NCI-H82 treated with DMSO at 0.1 percent for 48 hours (cell line): ENCODE measurements at regions not wholly inside any gene's neighbourhood (a gene's known extent, or its start where the extent isn't known, plus 50 kb on each side); places are given as distances from the start of the nearest gene placed in this dataset.
"Not testable (repeated sequence)": the region's sequence is repeated elsewhere in the genome, so short reads cannot be mapped to it uniquely, and the experiment has no call there.

Experiments used
- DNase-seq: peaks from one replicate; lab custom pipeline; 2025; ENCODE audit not compliant: unreplicated experiment; lab: John Stamatoyannopoulos, UW

DNA sequence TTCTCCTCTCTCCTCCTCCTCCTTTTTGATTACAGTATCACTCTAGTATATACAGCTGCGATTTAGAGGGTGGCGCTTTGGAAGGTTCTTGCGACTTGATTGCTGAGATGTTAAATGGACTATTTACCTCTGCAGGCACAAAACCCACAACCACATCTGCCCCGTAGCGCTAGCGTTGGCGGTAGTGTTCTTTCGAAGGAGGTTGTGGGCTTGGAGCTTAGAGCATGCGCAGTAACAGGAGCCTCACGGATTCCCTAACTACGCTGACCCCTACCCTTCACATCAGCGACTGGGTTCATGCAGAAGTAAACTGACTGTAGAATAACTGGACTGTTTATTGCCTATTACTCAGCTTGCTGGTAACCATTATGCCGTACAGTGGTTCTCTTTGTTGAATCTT lies 58.0 kb downstream of the CGGBP1 start:
- DNase-seq, result no peak

GRCh38 chr3:87997966-87998365 lies 60.8 kb downstream of the CGGBP1 start:
- no peak for DNase-seq

GRCh38 chr3:87997298-87997697 lies 61.5 kb downstream of the CGGBP1 start:
- DNase-seq, result no peak

GRCh38 chr3:87996882-87997281 lies 61.9 kb downstream of the CGGBP1 start:
- DNase-seq, result no peak

DNA sequence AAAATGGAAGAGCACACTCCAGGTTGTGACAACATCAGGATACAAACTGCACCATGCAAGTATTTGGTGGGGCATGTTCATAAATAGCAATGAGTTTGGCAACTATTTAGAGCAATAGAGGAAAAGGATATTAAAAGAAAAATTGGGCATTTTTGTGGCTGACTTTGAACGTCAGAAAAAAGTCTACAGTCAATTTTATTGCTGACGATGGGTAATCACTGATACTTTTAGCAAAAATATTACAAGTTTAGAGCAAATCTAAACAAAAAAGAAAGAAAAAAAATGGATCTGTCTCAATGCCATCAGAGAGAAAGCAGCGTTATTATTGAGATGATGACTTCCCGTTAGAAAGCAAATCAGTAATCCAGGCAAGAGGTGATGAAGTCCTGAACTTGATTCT lies 65.2 kb downstream of the CGGBP1 start:
- DNase-seq, result no peak

- no peak for DNase-seq
Observed at GRCh38 chr3:87987952-87988351, 70.9 kb downstream of the CGGBP1 start.

DNA sequence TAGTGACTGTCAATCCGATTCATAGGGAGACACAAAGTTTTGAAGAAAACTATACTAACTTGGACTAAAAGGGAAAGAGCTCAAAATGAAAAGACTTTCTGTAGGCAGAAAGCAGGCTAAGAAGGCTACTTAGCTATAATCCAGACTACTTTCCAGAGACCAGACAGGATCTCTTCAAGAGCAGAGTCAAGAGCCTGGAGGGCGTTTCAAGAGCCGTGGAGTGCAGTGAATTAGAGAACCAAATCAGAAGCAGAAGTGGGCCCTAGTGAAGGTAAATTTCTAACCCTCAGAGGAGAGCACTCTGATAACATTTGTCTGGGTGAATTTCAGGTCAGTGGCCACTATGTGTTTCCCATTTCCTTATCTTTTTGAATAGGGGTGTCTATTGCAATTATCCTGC lies 76.4 kb downstream of the CGGBP1 start:
- DNase-seq, result no peak

DNA sequence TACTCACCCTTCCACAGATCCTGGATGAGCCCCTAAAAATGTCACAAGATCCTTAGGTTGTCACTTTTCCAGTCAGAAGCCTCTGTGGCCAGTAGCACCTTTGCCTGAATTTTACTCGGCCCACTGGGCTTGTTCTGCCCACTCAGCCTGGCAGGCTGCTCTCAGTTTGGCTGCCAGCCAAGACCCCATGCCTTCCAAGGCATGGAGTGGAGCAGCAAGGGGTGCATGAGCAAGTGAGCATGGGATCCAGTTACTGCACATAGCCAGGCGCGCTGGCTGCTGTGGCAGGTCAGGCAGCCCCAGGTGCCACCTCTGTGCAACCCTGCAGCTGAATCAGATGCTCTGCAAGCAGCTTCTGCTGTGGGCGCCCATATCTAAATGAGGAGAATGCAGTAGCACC lies 79.3 kb downstream of the CGGBP1 start:
- DNase-seq, result no peak

- no peak for DNase-seq
Observed at GRCh38 chr3:87977765-87978164, 81.0 kb downstream of the CGGBP1 start.

DNA sequence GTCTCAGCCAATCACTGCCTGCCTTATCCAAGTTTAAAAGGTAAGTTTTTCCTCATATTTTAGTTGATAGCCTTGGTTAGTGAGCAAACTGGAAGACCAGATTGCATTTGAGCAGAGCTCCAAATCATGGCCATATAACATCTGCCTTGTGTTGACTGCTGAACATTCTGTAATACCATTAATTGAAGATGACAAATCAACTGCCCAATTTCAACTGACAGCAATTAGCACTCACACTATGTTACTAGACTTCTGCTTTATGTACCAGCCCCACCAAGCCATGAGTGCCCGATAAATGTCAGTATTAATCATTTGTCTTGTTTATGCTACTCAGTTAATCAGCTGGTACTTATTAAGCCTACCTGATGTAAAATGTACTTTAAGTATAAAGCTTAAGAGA lies 83.1 kb downstream of the CGGBP1 start:
- DNase-seq, result peak; percentile 92

DNA sequence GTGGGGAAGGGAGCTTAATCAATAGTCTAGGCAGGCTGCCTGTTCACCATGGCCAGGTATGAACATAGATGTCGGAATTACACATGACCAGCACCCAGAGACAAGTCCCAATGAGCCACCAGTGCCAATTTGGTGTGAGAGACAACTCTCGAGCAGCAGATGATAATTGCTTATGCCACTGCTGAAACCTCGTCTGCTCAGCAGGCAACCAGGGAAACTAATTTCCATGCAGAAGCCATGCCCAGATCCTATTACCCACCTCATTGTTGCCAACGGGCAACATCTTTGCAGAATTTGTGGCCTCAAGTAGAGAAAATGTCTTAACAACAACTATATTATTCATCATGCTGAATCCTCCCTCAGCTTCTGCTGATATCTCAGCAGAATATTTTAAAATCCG lies 84.9 kb downstream of the CGGBP1 start:
- DNase-seq, result no peak

DNA sequence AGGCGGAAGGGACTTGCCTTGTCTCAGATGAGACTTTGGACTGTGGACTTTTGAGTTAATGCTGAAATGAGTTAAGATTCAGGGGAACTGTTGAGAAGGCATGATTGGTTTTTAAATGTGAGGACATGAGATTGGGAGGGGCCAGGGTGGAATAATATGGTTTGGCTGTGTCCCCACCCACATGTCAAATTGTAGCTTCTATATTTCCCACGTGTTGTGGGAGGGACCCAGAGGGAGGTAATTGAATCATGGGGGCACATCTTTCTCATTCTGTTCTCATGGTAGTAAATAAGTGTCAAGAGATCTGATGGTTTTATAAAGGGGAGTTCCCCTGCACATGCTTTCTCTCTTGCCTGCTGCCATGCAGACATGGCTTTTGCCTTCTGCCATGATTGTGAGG lies 89.2 kb downstream of the CGGBP1 start:
- DNase-seq, result no peak

DNA sequence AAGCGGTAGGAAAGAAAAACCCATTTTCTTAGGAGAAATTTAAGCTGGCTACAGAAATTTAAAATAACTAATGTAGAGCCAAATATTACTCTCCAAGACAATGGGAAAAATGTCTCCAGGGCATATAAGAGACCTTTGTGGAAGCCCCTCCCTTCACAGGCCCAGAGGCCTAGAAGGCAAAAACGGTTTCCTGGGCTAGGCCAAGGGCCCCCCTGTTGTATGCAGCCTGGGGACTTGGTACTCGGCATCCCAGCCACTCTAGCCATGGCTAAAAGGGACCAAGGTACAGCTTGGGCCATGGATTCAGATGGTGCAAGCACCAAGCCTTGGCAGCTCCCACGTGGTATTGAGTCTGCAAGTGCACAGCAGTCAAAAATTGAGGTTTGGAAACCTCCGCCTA lies 90.1 kb downstream of the CGGBP1 start:
- no peak for DNase-seq

- no peak for DNase-seq
Observed at GRCh38 chr3:87958289-87958688, 100.5 kb downstream of the CGGBP1 start.

DNA sequence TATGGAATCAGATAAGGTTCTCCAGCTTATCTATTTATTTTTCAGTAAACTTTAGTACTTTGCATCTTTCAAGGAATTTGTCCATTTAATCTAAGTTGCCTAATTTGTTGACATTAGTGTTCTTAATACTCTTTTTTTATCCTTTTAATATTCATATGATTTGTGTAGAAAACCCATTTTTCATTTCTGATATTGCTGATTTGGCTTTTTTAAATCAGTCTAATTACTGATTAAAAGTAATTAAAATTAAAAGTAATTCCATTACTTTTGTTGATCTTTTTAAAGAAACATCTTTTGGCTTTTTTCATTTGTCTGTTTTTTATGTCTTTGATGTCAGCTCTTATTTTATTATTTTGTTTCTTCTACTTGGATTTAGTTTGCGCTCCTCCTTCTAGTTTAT lies 101.2 kb downstream of the CGGBP1 start:
- no peak for DNase-seq

- DNase-seq, result no peak
Observed at GRCh38 chr3:87949879-87950208, 109.0 kb downstream of the CGGBP1 start.

DNA sequence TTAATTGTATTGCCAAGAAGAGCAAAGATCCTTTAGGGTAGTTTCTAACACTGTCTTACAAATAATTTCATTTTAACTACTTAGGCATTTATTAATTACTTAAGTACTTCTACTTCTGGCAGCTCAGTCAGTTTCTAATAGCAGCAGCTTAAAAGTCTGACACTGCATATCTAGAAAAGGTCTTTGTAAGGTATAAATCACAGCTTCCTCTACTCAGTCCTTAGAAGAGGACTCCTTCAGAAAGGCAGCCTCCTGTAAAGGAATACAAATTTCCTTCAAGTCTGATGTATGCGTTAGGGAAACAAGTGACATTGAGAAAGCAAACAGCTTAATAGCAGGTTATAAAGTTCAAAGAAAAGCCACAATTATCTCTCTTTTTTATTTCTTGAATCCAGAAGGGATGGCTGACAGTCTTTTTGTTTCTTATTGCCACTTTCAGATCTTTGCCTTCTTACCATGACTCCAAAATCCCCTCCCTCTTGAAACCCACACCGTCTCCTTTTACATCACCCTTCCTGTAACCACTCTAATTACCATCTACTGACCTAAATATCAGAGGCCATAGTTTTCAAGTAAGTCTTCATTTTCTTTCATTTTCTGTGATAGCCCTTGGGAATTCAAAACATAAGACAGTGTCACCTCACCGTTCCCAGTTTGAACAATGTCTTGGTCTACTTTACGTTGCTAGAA lies 109.5 kb downstream of the CGGBP1 start:
- DNase-seq, result no peak

DNA sequence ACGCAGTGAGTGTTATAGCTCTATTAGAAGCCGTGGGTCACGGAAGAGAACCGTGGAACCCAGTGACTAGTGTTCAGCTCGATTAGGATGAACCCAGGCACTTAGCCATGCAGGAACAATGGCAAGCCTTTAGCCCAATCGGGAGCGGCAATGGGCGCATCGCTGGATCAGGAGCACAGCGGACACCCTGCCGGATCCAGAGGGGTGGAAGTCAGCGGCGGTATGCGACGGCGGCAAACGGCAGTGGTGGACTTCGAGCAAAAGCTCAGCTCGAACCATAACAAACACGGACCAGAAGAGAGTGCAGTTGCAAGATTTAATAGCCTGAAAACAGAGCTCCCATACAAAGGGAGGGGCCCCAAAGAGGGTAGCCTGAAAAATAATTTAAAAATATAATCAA lies 112.8 kb downstream of the CGGBP1 start:
- not testable (repeated sequence) for DNase-seq

DNA sequence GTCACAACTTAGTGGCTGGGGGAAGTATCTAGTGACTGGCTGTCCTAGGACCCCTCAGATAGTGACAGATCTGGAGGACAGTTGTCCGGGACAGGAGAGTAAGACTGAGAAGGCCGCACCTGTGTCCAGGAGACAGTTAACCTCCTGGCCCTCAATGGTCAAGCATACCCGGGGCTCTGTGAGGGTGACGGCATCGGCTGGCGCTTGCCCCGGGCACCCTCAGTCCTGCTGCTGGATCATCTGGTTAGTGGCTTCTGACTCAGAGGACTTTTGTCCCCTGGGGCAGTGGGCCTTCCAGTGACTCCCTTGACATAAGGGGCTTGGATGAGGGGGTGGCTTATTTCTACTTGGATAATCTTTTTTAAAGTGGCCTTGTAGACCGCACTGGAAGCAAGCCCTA lies 116.5 kb downstream of the CGGBP1 start:
- not testable (repeated sequence) for DNase-seq

- no peak for DNase-seq
Observed at GRCh38 chr3:87924485-87924884, 134.3 kb downstream of the CGGBP1 start.

DNA sequence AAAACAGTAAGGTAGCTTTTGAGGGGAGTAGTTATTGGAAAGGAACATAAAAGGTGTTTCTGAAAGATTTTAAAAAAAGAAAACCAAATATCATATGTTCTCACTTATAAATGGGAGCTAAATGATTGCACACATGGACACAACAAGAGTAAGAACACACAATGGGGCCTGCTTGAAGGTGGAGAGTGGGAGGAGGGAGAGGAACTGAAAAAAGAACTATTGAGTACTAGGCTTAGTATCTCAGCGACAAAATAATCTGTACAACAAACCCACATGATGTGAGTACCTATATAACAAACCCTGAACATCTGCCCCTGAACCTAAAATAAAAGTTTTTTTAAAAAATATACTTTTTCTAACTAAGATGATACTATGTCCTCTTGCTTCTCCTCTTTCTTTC lies 138.3 kb downstream of the CGGBP1 start:
- no peak for DNase-seq

DNA sequence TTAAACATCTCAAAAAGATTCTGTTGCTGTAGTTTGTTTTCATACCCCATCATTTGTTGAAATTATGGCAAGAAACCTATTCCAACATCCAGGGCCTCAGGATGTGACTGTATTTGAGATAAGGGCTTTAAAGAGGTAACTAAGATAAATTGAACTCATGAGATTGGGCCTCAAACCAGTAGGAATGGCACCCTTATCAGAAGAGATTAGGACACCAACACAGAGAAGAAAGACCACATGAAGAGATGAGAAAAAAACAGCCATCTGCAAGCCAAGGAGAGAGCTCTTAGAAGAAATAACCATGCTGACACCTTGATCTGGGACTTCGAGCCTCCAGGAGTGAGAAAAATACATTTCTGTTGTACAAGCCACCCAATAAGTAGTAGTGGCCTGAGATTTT lies 157.7 kb downstream of the CGGBP1 start:
- no peak for DNase-seq

- no peak for DNase-seq
Observed at GRCh38 chr3:87900061-87900460, 158.7 kb downstream of the CGGBP1 start.

DNA sequence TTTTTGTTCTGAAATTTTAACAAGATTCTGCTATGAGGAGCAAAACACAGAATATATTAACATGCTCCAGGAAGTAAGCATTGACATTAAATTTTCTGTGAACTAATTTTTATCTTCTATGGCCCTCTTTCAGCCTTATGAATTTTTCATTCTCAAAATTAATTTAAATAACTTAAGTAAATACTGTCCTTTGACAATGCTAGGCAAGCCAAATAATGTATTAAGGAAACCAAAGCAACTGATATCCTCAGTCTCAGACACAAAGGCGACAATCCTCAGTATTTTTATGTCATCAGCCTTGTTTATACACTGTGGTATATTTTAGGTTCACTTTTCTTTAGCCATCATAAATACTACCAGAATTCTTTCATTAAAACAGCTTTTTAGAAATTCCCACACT lies 159.8 kb downstream of the CGGBP1 start:
- no peak for DNase-seq
